Calu3 (cell line): ENCODE measurements at regions not wholly inside any gene's neighbourhood (a gene's known extent, or its start where the extent isn't known, plus 50 kb on each side); places are given as distances from the start of the nearest gene placed in this dataset.

Experiments used
- BruUV-seq: library from RNA; stranded (reverse); fragments of 400-500 nt; replicated peaks from 2 replicates; lab custom pipeline; 2021; lab: Mats Ljungman, UMichigan
- CTCF ChIA-PET: fragments of 300-600 bp; sonication (Branson Sonifier 250); formaldehyde crosslinking; loops from one replicate; lab custom pipeline; 2022; ENCODE audit warnings: antibody characterized with exemption; lab: Charles Lee
- DNase-seq: peaks from one replicate; pipeline ENCODE4 v3.0.0; 2022
- H3K27ac Mint-ChIP-seq: one replicate; pipeline ENCODE4 v1.8.0; 2022; ENCODE audit warnings: mixed read lengths; ENCODE audit not compliant: unreplicated experiment
- H3K27me3 Mint-ChIP-seq: one replicate; pipeline ENCODE4 v1.8.0; 2022; ENCODE audit warnings: mixed read lengths; ENCODE audit not compliant: unreplicated experiment
- H3K36me3 Mint-ChIP-seq: one replicate; pipeline ENCODE4 v1.8.0; 2022; ENCODE audit warnings: mild to moderate bottlenecking, moderate library complexity, mixed read lengths; ENCODE audit not compliant: insufficient read depth, unreplicated experiment
- H3K4me1 Mint-ChIP-seq: one replicate; pipeline ENCODE4 v1.8.0; 2022; ENCODE audit warnings: mild to moderate bottlenecking, low read depth, mixed read lengths; ENCODE audit not compliant: unreplicated experiment
- H3K4me3 Mint-ChIP-seq: one replicate; pipeline ENCODE4 v1.8.0; 2022; ENCODE audit warnings: mild to moderate bottlenecking, low read depth, moderate library complexity, mixed read lengths; ENCODE audit not compliant: unreplicated experiment
- H3K9me3 Mint-ChIP-seq: one replicate; pipeline ENCODE4 v1.8.0; 2022; ENCODE audit warnings: low read depth, mixed read lengths; ENCODE audit not compliant: unreplicated experiment
- CTCF ChIP-seq: fragments of 200-600 bp; IDR thresholded peaks from one replicate; pipeline ENCODE4 v1.8.0; 2022; ENCODE audit warnings: antibody characterized with exemption; ENCODE audit not compliant: unreplicated experiment
- intact Hi-C: fragments of 100-400 bp; cut with micrococcal nuclease; formaldehyde crosslinking; loops from one replicate; pipeline ENCODE4 v1.10.0; 2022; ENCODE audit not compliant: unreplicated experiment

DNA sequence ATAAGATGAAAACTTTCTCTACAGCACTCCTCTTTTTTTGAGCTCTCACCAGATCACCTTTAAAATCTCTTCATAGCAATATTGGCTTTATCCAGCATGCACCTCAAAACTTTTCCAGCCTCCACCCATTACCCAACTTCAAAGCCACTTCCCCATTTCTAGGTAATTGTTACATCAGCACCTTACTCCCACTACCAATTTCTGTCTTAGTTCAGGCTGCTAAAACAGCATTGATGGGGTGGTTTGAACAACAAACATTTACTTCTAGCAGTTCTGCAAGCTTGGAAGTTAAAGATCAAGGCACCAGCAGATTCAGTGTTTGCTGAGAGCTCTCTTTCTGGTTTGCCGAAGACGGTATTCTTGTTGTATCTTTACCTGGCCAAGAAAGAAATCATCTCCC is 114.0 kb upstream of the SLC39A10 start:
- peaks cover 5% of the 10 kb centered on the region for H3K9me3 Mint-ChIP-seq
- H3K4me3 Mint-ChIP-seq = no peak overlapping the region
- CTCF ChIA-PET = interaction anchor here (0.6 kb wide), 1 partner anchor 70 kb away, joined by 3 read pairs; no protein-coding TSS in a partner anchor
- no TSS peak for BruUV-seq
- intact Hi-C loops = no loop called here
- no peak for TF ChIP-seq CTCF
- peaks cover 7% of the 10 kb centered on the region for H3K36me3 Mint-ChIP-seq
- peaks cover 27% of the 10 kb centered on the region for H3K4me1 Mint-ChIP-seq
- no peak for DNase-seq
- no peaks in the 10 kb centered on the region for H3K27me3 Mint-ChIP-seq
- peak overlapping the region; percentile 7 for H3K27ac Mint-ChIP-seq

DNA sequence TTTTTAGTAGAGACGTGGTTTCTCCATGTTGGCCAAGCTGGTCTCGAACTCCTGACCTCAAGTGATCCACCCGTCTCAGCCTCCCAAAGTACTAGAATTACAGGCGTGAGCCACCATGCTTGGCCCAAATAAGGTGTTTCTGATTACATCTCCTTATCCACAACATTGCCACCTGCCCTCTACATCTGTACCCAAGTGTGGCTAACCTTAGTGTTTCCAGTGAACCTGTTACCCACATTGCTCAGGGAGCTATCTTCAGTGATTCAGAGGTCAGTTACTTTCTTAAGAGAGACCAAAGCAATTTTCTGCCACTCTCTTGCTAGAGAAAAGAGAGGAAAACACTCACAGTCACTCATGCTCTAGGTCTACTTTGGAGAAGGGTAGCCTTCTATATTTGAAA is 115.0 kb upstream of the SLC39A10 start:
- intact Hi-C loops = no loop called here
- no peak for DNase-seq
- no peak for TF ChIP-seq CTCF
- CTCF ChIA-PET = no interaction called here
- H3K9me3 Mint-ChIP-seq = peaks cover 5% of the 10 kb centered on the region
- peaks cover 37% of the 10 kb centered on the region for H3K4me1 Mint-ChIP-seq
- no TSS peak for BruUV-seq
- H3K4me3 Mint-ChIP-seq = no peak overlapping the region
- H3K27me3 Mint-ChIP-seq = no peaks in the 10 kb centered on the region
- H3K36me3 Mint-ChIP-seq = peaks cover 7% of the 10 kb centered on the region
- H3K27ac Mint-ChIP-seq = no peak overlapping the region

DNA sequence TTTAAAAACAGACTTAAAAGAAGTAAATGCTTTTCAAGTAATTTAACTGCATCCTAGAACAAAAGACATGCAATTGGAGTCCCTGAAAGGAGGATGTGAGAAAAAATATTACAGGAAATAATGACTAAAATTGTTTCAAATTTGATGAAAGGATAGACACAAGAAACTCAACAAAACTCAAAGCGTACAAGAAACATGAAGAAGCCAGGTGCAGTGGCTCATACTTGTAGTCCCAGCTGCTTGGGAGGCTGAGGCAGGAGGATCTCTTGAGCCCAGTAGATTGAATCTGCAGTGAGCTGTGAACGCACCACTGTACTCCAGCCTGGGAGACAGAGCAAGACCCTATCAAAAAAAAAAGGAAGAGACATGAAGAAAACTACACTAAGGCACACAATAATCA is 118.1 kb upstream of the SLC39A10 start:
- H3K4me3 Mint-ChIP-seq = no peak overlapping the region
- TF ChIP-seq CTCF = no peak
- H3K36me3 Mint-ChIP-seq = peaks cover under 1% of the 10 kb centered on the region
- no peaks in the 10 kb centered on the region for H3K27me3 Mint-ChIP-seq
- no peak overlapping the region for H3K27ac Mint-ChIP-seq
- H3K4me1 Mint-ChIP-seq = peaks cover 45% of the 10 kb centered on the region
- intact Hi-C loops = no loop called here
- BruUV-seq = no TSS peak
- DNase-seq = no peak
- peaks cover 5% of the 10 kb centered on the region for H3K9me3 Mint-ChIP-seq
- CTCF ChIA-PET = no interaction called here

DNA sequence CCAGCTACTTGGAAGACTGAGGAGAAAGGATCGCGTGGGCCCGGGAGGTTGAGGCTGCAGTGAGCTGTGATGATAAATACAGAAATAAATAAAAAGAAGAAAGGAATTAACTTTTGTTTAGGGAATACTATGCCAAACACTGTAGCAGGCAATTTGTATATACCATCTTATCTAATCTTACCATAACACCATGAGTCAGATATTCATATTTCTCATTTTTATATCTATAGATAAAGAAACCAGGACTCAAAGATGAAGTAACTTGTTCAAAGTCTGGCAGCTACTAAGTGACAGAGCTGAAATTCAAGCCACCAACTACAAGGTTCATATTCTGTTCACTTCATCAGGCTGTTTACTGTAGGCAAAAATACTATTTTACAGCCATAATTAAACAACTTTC is 119.2 kb upstream of the SLC39A10 start:
- Mint-ChIP-seq H3K36me3 (peaks cover 6% of the 10 kb centered on the region), H3K9me3 (peaks cover 3% of the 10 kb centered on the region), H3K27ac (no peak overlapping the region), H3K4me3 (no peak overlapping the region), H3K27me3 (no peaks in the 10 kb centered on the region), H3K4me1 (peaks cover 49% of the 10 kb centered on the region)
- no peak for TF ChIP-seq CTCF
- BruUV-seq = no TSS peak
- intact Hi-C loops = no loop called here
- no peak for DNase-seq
- CTCF ChIA-PET = no interaction called here
